ENCODE measurements at regions not wholly inside any gene's neighbourhood (a gene's known extent, or its start where the extent isn't known, plus 50 kb on each side); places are given as distances from the start of the nearest gene placed in this dataset.

DNA sequence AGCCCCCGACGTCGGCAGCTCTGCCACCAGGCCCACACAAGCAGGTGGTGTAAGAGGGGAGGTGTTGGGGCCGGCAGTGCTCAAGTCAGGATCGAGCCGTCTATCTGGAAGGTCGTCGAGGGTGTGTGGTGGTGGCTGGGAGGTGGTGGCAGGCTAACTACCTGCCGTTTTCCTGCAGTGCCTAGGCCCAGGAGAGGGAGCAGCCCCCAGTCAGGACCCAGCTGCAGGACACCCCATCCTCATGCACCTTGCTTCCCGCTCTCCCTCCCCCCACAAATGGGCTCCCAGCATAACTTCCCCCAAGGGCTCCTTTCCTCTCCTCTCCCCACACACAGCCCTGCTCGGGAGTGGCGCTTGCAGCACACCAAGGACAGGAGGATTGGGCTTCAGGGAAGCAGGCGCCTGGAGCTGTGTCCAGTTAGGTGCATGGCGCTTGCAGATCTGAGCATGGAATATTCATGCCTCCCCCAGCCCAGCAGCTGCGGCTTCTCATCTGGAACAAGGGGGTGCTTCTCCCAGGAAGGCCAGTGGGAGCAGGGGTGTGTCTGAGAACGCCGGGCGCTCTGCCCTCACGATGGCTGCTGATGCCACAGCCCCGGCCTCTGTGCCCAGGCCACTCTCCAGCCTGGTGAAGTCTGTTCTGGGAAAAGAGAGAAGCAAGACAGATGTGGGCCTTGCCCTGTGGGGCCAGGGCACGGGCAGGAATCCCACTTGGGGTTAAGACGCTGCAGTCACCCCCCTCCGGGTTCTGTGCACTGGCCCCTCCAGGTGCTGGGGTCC is 127.7 kb downstream of the IGLL1 start:
- TF ChIP-seq, protein P1, sequence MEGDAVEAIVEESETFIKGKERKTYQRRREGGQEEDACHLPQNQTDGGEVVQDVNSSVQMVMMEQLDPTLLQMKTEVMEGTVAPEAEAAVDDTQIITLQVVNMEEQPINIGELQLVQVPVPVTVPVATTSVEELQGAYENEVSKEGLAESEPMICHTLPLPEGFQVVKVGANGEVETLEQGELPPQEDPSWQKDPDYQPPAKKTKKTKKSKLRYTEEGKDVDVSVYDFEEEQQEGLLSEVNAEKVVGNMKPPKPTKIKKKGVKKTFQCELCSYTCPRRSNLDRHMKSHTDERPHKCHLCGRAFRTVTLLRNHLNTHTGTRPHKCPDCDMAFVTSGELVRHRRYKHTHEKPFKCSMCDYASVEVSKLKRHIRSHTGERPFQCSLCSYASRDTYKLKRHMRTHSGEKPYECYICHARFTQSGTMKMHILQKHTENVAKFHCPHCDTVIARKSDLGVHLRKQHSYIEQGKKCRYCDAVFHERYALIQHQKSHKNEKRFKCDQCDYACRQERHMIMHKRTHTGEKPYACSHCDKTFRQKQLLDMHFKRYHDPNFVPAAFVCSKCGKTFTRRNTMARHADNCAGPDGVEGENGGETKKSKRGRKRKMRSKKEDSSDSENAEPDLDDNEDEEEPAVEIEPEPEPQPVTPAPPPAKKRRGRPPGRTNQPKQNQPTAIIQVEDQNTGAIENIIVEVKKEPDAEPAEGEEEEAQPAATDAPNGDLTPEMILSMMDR (IDR thresholded peaks at IDR 0.05; ENCODE audit: insufficient read depth, low read length, poor library complexity, severe bottlenecking): no peak
- TF ChIP-seq EZH2phosphoT487 (conservative IDR thresholded peaks at IDR 0.05; ENCODE audit: low read length): no peak
